ENCODE measurements at regions not wholly inside any gene's neighbourhood (a gene's known extent, or its start where the extent isn't known, plus 50 kb on each side); places are given as distances from the start of the nearest gene placed in this dataset.
"Not testable (repeated sequence)": the region's sequence is repeated elsewhere in the genome, so short reads cannot be mapped to it uniquely, and the experiment has no call there.

DNA sequence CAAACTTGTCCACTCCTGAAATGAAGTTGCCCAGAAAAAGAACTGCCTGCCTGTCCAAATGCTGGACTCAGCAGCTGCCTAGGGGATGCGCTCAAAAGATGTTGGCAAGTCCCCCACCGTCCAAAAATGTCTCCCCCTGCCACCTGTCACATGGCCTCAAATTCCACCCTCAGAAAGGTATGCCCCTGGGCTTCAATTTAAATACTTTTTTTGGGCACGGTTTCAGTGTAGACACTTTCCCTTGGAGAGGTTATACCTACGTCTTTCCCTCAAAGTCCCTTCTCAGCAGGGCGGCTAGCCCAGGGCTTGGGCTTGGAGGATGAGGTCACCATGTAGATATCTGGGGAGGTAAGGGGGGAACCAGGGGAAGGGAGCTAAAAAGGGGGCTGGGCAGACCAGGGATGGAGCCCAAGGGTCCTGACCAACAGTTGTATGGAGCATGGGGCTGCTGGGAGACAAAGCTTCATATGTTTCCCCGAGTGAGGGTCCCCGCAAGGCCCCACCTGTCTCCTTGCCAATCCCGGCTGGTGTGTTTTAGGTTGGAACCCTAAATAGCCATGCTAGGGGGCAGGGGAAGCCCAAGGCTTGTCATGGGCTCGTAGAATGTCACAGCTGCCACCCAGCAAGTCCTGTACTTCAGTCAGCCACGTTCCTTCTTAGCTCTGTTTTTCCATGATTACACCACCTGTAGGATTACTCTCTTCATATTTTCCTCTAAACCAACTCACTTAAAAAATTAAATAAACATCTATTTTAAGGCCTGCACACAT is 131.2 kb upstream of the TBX3 start:
- no peak for DNase-seq (ENCODE audit: low spot score)

DNA sequence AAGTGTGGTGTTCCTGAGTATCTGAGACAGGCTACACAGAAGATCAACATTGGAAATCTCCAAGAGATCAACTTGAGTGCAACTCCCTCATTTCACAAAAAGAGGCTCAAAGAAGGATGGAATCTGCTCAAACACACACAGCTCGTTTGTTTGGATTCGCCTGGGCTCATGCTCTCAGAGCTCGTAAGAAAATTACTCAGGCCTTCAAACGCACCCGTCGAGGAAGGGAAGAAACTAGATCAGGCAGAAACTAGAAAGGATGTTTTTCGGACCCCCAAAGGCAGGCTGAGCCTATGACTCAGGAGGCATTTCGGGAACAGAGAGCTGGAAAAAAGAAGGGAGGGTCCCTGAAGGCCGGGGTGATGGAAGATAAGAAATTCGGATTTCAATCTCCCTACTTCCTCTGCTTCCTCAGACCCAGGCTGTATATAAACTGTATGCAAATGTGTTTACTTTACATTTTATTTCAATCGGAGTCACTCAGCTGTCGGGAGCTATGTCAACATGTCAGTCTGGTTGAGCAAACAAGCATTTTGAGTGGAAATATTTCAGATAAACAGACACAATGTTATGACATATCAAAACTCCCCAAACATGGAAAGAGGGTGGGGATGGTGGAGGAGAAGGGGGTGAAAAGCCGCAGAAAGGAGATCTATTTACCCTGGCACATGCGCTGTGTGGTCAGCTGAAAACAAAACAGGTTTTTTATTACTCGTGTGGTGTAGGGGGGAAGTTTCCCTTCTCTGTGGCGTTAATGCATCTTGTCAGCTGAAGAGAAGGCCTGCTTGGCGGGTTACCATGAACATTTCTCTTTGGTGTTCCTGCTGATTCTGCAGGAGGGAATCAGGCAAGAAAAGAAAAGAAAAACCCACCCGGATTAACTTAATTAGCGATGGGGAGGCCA is 129.1 kb upstream of the TBX3 start:
- DNase-seq (ENCODE audit: low spot score): no peak

DNA sequence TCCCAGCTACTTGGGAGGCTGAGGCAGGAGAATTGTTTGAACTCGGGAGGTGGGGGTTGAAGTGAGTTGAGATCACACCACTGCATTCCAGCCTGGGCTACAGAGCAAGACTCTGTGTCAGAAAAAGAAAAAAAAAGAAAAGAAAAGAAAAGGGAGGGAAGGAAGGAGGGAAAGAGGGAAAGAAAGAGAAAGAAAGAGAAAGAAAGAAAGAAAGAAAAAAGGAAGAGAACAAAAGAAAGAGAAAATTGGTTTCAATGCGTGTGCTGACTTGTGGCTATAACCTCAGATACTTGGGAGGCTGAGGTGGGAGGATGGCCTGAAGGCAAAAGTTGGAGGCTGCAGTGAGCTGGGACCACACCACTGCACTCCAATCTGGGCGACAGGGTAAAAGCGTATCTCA is 128.4 kb upstream of the TBX3 start:
- no peak for DNase-seq (ENCODE audit: low spot score)

DNA sequence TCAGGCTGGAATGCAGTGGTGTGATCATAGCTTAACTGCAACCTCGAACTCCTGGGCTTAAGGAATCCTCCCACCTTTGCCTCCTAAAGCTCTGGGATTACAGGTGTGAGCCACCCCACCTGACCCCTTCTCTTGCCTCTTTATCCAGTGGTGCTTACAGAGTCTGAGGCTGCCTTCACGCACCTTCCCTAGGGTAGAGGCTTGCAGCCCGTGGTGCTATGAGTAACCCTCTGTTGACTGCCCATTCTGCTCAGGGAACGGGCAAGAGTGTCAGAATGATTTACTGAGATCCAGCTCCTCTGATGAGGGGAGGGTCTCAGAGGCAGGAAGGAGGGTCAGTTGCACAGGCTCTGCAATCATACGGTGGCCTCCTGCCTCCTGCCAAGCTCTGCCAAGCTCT is 125.1 kb upstream of the TBX3 start:
- DNase-seq (ENCODE audit: low spot score): no peak

DNA sequence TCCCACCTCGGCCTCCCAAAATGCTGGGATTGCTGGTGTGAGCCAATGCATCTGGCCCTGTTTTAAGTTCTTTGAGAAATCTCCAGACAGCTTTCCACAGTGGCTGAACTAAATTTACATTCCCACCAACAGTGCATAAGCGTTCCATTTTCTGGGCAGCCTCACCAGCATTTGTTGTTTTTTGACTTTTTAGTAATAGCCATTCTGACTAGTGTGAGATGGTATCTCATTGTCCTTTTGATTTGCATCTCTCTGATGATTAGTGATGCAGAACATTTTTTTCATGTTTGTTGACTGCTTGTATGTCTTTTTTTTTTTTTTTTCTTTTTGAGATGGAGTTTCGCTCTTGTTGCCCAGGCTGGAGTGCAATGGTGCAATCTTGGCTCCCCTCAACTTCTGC is 117.4 kb upstream of the TBX3 start:
- not testable (repeated sequence) for DNase-seq (ENCODE audit: low spot score)

DNA sequence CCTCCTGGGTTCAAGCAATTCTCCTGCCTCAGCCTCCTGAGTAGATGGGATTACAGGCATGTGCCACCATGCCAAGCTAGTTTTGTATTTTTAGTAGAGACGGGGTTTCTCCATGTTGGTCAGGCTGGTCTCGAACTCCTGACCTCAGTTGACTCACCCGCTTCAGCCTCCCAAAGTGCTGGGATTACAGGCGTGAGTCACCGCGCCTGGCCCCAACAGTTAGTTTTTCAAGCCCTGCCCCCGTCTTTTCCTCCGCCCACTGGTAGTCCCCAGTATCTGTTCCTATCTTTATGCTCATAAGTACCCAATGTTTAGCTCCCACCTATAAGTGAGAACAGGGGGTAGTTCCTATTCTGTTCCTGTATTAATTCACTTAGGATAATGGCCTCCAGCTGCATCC is 116.6 kb upstream of the TBX3 start:
- DNase-seq (ENCODE audit: low spot score): not testable (repeated sequence)

DNA sequence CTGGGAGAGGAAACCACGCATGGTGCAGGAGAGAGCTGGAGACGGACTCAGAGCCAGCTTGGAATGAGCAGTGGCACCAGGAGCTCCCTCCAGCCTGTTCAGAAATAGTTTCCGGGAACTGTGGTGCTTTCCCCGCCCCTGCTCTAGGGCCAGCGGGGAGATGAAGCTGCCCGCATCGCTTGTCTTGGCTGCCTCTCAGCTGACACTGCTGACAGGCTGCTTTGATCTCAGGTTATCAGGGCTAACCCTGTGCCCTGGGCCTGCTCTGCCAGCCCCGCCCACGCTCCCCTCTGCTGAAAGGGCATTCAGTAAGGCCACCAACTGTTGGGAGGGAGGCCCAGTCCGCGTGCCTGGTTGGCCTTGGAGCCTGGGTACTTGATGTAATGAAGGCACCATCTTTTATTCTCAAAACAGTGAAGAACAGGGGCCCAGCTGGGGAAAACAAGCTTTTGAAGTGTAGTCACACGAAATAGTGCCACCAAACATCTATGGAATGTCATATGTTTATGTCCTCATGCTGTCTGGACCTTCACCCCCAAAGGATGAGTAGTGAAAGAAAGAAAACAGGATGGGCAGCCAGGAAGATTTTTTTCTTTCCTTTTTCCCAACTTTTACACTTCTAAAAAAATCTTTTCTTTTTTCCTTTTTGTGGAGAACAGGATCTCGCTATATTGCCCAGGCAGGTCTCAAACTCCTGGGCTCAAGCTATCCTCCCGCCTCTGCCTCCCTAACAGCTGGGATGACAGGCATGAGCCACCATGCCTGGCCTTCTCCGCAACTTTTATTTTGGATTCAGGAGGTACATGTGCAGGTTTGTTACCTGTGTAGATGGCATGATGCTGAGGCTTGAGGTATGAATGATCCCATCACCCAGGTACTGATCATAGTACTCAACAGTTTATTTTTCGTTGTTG is 115.9 kb upstream of the TBX3 start:
- peak; percentile 62 for DNase-seq (ENCODE audit: low spot score)

DNA sequence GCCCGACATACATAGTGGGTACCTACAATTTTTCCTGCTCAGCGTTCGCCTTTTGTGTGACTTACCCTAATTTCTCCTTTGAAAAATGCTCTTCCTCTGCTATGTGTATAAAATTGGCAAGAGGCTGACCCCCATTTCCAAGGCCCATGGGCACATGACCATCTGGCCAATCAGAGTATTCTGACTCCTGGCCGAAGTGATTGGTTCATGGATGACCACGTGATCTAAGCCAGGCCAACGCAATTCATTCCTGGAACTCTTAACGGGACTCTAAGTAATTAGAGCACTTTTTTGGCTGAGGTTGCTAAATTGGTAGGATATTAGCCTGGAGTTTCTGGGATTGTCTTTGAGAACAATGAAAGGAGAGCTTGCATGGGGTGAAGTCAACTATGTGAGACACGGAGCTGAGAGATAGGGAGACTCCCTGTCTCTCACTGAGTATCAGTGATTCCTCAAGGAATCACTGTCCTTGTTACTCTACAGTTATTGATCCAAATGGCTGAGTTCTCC is 110.1 kb upstream of the TBX3 start:
- DNase-seq (ENCODE audit: low spot score): no peak

DNA sequence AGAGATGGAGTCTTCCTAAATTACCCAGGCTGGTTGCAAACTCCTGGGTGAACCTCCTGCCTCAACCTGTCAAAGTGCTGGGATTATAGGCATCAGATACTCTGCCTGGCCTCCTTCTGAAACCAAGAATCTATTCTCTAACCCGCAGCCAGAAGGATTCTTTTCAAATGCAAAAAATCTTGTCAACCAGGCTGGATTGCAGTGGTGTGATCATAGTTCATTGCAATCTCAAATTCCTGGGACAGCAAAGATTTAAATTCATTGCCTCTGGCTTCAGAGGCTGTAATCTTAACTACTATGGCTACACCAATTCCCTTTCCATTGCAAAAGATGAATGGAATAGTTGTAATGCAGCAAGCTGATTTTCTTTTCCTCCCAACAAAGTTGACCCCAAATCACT is 106.3 kb upstream of the TBX3 start:
- no peak for DNase-seq (ENCODE audit: low spot score)

DNA sequence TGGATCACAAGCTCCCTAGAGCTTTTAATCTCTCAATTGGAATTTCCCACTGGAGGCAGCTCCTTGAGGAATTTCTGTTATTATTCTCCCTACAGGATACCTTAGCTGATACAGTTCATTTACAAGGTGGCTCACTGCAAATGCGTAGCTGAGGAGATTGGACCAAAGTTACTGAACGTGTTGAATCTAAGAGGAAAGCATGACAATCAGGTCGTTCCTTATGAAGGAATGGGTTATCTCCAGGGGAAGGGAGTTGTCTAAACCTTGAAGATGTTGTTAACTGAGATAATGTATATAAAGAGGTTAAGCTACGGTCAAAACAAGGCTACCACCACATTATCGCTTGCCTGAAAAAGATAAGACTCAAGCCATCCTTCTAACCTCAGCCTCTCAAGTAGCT is 105.8 kb upstream of the TBX3 start:
- no peak for DNase-seq (ENCODE audit: low spot score)

DNA sequence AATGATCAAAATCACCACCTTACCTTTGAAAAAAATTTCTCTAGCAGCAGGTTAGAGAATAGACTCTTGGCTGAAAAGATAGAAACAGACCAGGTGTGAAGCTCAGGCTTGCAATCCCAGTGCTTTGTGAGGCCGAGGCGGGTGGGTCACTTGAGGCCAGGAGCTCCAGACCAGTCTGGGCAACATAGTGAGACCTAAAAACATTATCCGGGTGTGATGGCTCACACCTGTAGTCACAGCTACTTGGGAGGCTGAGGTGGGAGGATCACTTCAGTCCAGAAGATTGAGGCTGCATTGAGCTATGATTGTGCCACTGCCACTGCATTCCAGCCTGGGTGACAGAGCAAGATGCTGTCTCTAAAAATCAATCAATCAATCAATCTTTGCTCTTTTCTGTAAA is 105.3 kb upstream of the TBX3 start:
- DNase-seq (ENCODE audit: low spot score): no peak

DNA sequence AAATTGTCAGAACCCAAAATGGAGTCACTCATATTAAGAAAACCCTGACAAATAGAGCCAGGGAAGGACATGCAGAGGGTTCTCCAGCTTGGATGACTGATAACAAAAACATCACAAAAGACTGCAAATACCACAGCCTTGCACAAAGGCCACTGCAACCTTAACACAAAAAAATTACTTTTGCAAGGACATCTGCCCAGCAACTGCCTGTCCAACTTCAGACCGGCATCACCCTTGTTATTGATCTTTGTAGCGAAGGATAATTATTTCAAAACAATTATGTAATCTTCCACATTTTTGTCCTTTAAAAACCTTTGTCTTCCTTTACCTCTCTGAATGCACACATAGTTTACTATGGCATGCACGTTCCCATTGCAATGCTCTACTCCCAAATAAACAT is 100.6 kb upstream of the TBX3 start:
- no peak for DNase-seq (ENCODE audit: low spot score)

DNA sequence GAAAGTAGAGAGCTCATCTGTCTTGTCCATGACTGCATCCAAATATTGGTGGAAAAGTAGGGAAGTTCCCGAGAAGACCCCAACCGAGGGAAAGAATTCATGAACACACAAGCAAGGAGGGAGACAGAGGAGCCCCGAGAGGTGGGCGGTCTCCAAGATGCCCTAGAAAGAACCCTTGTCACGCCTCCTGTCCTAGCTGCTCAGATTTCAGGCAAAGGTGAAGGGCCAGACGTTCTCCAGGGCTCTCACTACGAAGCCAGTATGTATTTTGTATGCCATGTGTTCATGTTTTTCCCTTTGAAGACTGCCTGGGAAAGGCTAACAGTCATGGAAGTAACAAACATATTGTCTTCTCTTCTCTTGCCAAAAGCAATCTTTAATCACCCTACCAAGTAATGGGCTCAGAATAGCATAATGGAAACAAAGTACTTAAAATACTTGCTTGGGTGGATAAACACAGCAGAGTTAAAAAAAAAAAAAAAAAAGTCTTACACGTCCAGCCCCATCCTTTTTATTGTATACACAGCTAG is 99.2 kb upstream of the TBX3 start:
- DNase-seq (ENCODE audit: low spot score): no peak

DNA sequence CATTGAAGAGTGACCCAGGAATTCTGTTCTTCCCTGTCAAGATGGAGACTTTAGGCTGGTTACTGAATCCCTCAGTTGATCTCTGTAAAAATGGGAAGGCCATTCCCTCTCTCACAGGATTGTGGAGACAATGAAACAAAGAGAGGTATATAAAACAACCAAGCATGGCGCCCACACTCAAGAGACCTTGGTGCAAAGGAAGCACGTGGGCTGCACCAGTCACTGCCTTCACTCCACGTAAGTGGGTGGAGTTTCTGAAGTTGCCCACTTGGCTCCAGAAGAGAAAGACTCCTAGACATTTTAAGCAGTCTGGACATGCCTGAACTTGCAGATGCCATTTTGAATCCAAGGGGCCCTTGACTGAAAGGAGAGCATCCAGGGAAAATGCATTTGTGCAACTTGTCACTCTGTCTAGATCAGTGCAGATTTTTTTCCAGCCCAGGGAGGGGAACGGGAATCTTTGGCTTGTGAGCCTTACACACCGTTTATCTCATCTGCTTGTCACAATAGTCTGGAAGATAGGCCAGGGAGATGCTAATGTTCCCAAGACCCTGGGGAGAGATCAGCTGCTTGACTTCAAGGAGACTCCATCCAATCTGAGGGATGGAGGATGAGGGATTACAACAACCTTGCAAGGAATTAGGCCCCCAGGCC is 96.9 kb upstream of the TBX3 start:
- no peak for DNase-seq (ENCODE audit: low spot score)

DNA sequence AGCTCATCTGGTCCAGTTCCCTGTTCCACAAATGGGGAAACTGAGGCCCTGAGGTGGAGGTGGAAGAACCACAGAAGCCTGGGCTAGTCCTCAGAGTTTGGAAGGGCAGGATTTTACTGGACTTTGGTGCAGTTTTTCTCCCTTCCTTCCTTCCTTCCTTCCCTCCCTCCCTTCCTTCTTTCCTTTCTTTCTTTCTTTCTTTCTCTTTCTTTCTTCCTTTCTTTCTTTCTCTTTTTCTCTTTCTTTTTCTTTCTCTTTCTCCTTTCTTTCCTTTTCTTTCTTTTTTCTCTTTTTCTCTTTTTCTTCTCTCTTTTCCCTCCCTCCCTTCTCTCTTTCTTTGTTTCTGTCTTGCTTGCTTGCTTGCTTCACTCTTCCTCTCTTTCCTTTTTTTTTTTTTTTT is 95.7 kb upstream of the TBX3 start:
- DNase-seq (ENCODE audit: low spot score): no peak

DNA sequence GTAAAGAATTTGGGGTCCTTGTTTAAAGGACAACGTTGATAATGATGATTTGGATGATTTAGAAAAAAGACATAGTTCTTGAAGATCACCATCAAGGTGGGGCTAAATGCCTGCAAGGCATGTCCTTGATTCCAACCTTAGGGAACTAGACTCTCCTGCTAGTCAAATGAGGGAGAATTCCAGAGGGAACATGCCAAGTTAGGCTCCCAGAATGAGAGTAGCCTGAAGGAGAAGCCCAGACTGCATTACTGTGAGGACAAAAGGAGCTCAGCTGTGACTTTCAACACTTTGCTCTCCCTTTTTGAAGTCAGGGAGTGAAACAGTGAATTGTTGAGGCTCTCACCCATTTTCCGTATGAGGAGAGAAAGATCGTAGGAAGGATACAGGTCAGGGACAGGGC is 95.2 kb upstream of the TBX3 start:
- DNase-seq (ENCODE audit: low spot score): no peak

DNA sequence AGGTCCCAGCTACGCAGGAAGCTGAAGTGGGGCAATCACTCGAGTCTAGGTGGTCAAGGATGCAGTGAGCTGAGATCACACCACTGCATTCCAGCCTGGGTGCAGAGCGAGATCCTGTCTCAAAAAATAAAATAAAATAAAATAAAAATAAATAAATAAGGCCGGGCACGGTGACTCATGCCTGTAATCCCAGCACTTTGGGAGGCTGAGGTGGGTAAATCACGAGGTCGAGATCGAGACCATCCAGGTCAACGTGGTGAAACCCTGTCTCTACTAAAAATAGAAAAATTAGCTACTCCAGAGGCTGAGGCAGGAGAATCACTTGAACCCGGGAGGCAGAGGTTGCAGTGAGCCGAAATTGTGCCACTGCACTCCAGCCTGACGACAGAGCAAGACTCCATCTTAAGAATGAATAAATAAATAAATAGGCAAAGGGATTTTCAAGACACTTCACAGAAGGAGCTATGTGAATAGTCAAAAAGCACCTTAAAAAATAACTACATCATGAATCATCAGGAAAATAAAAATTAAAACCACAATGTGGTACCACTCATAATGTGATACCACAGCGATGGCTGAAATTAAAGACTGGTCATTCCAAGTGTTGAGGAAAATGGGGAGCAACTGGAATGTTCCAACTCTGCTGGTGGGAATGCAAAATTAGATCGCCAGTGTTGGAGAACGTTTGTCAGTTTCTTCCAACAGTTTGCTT is 92.9 kb upstream of the TBX3 start:
- DNase-seq (ENCODE audit: low spot score): peak; percentile 39

DNA sequence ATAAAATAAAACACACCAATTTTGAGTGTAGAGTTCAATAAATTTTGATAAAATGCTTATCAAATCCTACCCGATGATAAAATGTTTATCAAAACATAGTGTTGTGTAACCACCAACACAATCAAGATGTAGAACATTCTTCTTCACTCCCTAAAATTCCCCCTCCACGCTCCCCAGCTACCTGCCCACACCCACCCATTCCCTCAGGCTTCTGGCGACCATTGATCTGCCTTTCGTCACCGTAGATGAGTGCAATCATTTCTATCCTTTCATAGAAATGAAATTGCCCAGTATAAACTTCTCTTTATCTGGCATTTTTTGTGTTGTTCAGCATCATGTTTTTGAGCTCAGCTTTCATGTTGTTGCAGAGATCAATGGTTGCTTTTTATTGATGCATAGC is 90.7 kb upstream of the TBX3 start:
- no peak for DNase-seq (ENCODE audit: low spot score)

DNA sequence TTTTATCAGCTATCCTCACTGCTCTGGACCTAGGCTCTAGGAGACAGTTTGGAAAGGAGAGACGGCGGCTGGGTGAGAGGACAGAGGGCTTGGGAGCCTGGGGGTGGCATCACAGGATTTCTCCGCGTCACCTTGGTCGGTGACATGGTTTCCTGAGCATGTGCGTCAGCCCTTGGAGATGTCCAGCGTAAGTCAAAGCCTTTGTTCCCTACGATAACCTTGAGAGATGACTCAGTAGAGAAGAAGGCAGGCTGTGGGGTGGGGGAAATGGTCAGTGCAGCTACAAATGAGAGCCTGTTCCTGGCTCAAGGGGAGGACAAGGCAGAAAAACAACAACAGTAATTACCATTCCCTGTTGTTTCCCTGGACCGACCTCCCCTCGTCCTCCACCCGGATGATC is 90.2 kb upstream of the TBX3 start:
- no peak for DNase-seq (ENCODE audit: low spot score)

DNA sequence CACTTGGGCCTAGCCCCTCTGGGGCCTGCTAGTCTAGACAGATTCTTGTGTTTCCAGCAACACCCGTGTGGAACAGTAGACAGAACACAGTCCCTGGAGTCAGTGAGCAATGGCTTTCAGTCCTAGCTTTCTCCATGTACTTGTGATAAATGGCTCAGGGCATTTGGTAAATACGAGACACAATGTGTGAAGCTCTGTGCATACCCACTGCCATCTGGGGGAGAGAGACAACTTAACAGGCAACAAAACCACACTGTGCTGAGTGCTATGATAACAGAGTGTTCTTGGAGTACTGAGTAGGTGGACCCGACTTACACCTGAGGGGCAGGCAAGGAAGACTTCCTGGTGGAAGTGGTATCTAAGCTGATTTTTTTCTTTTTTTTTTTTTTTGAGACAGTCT is 86.3 kb upstream of the TBX3 start:
- DNase-seq (ENCODE audit: low spot score): no peak

DNA sequence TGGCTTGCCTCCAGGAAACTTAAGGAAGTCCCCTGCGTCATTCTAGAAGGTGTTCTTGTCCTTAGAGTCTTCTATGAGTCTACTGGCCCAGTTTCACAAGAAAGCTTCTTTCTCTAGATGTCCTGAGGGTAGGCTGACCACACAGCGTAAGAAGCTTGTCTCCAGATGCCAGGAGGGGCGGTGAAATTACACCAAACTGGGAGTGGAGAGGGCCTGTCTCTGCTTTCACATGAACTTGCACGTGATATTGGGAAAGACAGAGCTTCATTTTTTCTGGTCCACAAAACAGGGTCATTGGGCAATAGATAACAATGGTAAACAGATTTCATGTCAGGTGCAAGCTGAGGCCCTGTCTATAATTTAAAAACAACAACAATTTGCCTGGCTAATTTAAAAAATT is 85.7 kb upstream of the TBX3 start:
- no peak for DNase-seq (ENCODE audit: low spot score)

All from AG20443 (cell line).